ENCODE measurements at regions not wholly inside any gene's neighbourhood (a gene's known extent, or its start where the extent isn't known, plus 50 kb on each side); places are given as distances from the start of the nearest gene placed in this dataset.
"Not testable (repeated sequence)": the region's sequence is repeated elsewhere in the genome, so short reads cannot be mapped to it uniquely, and the experiment has no call there.

GRCh38 chr11:37277896-37278465 lies 679.9 kb upstream of the RAG2 start:
- Mint-ChIP-seq H3K9me3 (ENCODE audit: low read depth) (no peaks in the 10 kb centered on the region), H3K4me3 (ENCODE audit: low read depth) (no peak overlapping the region), H3K4me1 (ENCODE audit: low read depth) (peaks cover 4% of the 10 kb centered on the region)

GRCh38 chr11:37264783-37265182 lies 666.7 kb upstream of the RAG2 start:
- Mint-ChIP-seq H3K4me3 (ENCODE audit: low read depth) (no peak overlapping the region), H3K4me1 (ENCODE audit: low read depth) (peaks cover 7% of the 10 kb centered on the region), H3K27me3 (no peaks in the 10 kb centered on the region), H3K9me3 (ENCODE audit: low read depth) (peaks cover 7% of the 10 kb centered on the region), H3K27ac (no peak overlapping the region), H3K36me3 (ENCODE audit: insufficient read depth) (no peaks in the 10 kb centered on the region)
- no peak for DNase-seq (ENCODE audit: low spot score, unreplicated experiment)
- no peak for TF ChIP-seq CTCF (IDR thresholded peaks at IDR 0.05; ENCODE audit: unreplicated experiment)

More at GRCh38 chr11:37277896-37278465, 679.9 kb upstream of the RAG2 start:
- no peak for TF ChIP-seq CTCF (IDR thresholded peaks at IDR 0.05; ENCODE audit: unreplicated experiment)
- no peak for DNase-seq (ENCODE audit: low spot score, unreplicated experiment)
- H3K27me3 Mint-ChIP-seq, result no peaks in the 10 kb centered on the region
- H3K27ac Mint-ChIP-seq, result no peak overlapping the region
- no peaks in the 10 kb centered on the region for H3K36me3 Mint-ChIP-seq (ENCODE audit: insufficient read depth)

DNA sequence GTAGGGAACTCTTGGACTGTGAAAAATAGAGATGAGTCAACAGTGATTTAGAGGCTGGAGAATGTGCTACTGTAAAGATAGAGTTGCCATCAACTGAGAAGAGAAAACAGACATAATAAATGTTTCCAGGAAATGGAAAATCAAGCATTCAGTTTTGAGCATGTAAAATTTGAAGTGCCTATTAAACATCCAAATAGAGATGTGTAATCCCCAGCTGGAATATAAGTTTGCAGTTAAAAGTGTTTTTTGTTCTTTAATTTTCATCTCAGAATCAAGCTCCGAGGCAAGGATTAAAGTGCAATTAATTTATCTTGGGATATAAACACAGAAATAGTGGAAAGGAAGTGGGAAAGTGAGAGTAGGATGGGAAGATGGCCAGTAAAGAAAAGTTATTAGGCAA lies 666.0 kb upstream of the RAG2 start:
- H3K4me1 Mint-ChIP-seq (ENCODE audit: low read depth), result peaks cover 14% of the 10 kb centered on the region
- H3K4me3 Mint-ChIP-seq (ENCODE audit: low read depth), result no peak overlapping the region
- no peaks in the 10 kb centered on the region for H3K27me3 Mint-ChIP-seq
- H3K36me3 Mint-ChIP-seq (ENCODE audit: insufficient read depth), result no peaks in the 10 kb centered on the region
- no peak overlapping the region for H3K27ac Mint-ChIP-seq
- peaks cover 10% of the 10 kb centered on the region for H3K9me3 Mint-ChIP-seq (ENCODE audit: low read depth)
- no peak for TF ChIP-seq CTCF (IDR thresholded peaks at IDR 0.05; ENCODE audit: unreplicated experiment)
- DNase-seq (ENCODE audit: low spot score, unreplicated experiment), result no peak

- H3K27me3 Mint-ChIP-seq; DNase-seq (ENCODE audit: low spot score, unreplicated experiment); H3K4me3 Mint-ChIP-seq (ENCODE audit: low read depth); H3K27ac Mint-ChIP-seq; H3K36me3 Mint-ChIP-seq (ENCODE audit: insufficient read depth): not testable (repeated sequence)
- Mint-ChIP-seq H3K4me1 (ENCODE audit: low read depth) (peaks cover 14% of the 10 kb centered on the region), H3K9me3 (ENCODE audit: low read depth) (peaks cover 10% of the 10 kb centered on the region)
These were observed 665.4 kb upstream of the RAG2 start for GRCh38 chr11:37263467-37263866.

DNA sequence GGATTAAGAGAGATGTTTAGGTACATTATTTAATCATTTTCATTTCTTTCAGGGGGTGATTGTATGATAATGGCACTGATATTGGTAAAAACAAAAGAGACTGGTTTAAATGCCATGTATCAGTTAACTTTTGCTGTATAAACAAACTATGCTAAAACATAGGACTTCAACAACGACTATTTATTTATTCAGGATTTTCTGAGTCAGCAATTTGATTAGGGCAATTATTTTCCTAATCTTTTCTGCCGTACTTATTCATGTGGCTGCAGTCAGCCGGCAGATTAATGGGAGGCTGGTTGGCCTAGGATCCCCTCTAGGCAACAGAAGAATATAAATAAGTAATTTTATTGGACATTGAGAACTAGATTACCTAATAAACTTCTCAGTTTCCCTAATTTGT lies 661.7 kb upstream of the RAG2 start:
- Mint-ChIP-seq H3K4me1 (ENCODE audit: low read depth) (peaks cover 15% of the 10 kb centered on the region), H3K36me3 (ENCODE audit: insufficient read depth) (no peaks in the 10 kb centered on the region), H3K27me3 (no peaks in the 10 kb centered on the region), H3K27ac (no peak overlapping the region), H3K4me3 (ENCODE audit: low read depth) (no peak overlapping the region), H3K9me3 (ENCODE audit: low read depth) (peaks cover 3% of the 10 kb centered on the region)
- DNase-seq (ENCODE audit: low spot score, unreplicated experiment), result no peak
- no peak for TF ChIP-seq CTCF (IDR thresholded peaks at IDR 0.05; ENCODE audit: unreplicated experiment)

DNA sequence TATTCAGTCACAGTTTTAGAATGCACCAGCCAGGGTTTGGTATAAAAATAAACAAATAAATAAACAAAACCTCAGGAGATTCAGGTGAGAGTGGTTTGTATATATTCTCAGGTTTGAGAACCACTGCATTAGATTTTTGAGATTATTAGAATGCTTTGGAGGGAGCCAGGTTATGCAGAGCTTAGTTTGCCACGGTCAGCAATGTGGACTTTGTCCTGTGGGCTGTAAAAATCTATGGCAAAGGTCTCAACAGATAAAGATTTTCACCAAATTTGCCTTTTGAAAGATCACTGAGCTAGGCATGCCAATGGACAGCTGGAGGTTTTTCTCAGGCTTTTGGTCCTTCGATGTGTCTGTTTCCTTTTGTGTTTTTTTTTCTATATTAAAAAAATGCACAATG lies 650.1 kb upstream of the RAG2 start:
- DNase-seq (ENCODE audit: low spot score, unreplicated experiment), result no peak
- no peak overlapping the region for H3K4me3 Mint-ChIP-seq (ENCODE audit: low read depth)
- peaks cover 5% of the 10 kb centered on the region for H3K36me3 Mint-ChIP-seq (ENCODE audit: insufficient read depth)
- peaks cover 11% of the 10 kb centered on the region for H3K4me1 Mint-ChIP-seq (ENCODE audit: low read depth)
- H3K27ac Mint-ChIP-seq, result no peak overlapping the region
- TF ChIP-seq CTCF (IDR thresholded peaks at IDR 0.05; ENCODE audit: unreplicated experiment), result no peak
- H3K27me3 Mint-ChIP-seq, result no peaks in the 10 kb centered on the region
- H3K9me3 Mint-ChIP-seq (ENCODE audit: low read depth), result peaks cover 18% of the 10 kb centered on the region

DNA sequence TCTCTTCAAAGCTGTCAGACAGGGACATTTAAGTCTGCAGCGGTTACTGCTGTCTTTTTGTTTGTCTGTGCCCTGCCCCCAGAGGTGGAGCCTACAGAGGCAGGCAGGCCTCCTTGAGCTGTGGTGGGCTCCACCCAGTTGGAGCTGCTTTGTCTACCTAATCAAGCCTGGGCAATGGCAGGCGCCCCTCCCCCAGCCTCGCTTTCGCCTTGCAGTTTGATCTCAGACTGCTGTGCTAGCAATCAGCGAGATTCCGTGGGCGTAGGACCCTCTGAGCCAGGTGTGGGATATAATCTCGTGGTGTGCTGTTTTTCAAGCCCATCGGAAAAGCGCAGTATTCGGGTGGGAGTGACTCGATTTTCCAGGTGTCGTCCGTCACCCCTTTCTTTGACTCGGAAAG lies 648.1 kb upstream of the RAG2 start:
- not testable (repeated sequence) for DNase-seq (ENCODE audit: low spot score, unreplicated experiment); H3K4me3 Mint-ChIP-seq (ENCODE audit: low read depth); H3K36me3 Mint-ChIP-seq (ENCODE audit: insufficient read depth); H3K27ac Mint-ChIP-seq; H3K27me3 Mint-ChIP-seq
- peaks cover 11% of the 10 kb centered on the region for H3K4me1 Mint-ChIP-seq (ENCODE audit: low read depth)
- H3K9me3 Mint-ChIP-seq (ENCODE audit: low read depth), result peaks cover 11% of the 10 kb centered on the region
